GM06990 (cell line): ENCODE measurements at regions not wholly inside any gene's neighbourhood (a gene's known extent, or its start where the extent isn't known, plus 50 kb on each side); places are given as distances from the start of the nearest gene placed in this dataset.

Source experiments
- DNase-seq: peaks from one replicate; pipeline ENCODE4 v3.0.0-alpha.2; 2011; ENCODE audit not compliant: insufficient read length; ENCODE audit errors: extremely low read depth
- H3K27me3 ChIP-seq: replicated peaks from 2 replicates; pipeline ENCODE4 v1.6.0; 2011; ENCODE audit warnings: low read length; ENCODE audit not compliant: control insufficient read depth, insufficient read depth
- H3K36me3 ChIP-seq: 2 replicates; pipeline ENCODE4 v1.5.1; 2011; ENCODE audit warnings: low read length; ENCODE audit not compliant: control insufficient read depth, insufficient read depth
- H3K4me3 ChIP-seq: replicated peaks from 2 replicates; pipeline ENCODE4 v1.5.1; 2011; ENCODE audit warnings: low read depth, mild to moderate bottlenecking, control low read depth, low read length
- TF ChIP-seq, protein P1 (sequence below): IDR thresholded peaks from 2 replicates; pipeline ENCODE4 v1.5.1; 2011; ENCODE audit warnings: low read length, control low read depth, mild to moderate bottlenecking, inconsistent platforms; ENCODE audit not compliant: insufficient read depth, poor library complexity, severe bottlenecking

DNA sequence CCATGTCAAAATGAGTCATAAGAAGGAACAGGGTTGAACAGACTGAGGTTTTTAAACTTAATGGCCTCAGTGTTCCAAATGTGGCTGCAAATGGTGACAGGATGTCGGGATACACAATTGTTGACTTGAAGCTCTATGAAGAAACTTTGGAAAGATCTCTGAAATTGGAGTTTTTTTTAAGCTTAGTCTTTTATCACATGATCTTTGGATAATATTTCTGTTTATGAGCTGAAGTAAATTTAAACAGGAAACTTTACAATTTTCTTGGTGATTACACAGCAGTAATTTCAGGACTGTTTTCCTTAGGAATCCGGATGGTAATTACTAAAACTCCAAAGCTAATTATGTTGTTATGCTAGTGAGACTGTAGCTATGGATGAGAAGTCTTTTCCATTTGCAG lies 199.1 kb upstream of the NRXN1 start:
- DNase-seq = no peak
- no peaks in the 10 kb centered on the region for H3K36me3 ChIP-seq
- no peak overlapping the region for H3K4me3 ChIP-seq
- no peaks in the 10 kb centered on the region for H3K27me3 ChIP-seq
- TF ChIP-seq, protein P1, sequence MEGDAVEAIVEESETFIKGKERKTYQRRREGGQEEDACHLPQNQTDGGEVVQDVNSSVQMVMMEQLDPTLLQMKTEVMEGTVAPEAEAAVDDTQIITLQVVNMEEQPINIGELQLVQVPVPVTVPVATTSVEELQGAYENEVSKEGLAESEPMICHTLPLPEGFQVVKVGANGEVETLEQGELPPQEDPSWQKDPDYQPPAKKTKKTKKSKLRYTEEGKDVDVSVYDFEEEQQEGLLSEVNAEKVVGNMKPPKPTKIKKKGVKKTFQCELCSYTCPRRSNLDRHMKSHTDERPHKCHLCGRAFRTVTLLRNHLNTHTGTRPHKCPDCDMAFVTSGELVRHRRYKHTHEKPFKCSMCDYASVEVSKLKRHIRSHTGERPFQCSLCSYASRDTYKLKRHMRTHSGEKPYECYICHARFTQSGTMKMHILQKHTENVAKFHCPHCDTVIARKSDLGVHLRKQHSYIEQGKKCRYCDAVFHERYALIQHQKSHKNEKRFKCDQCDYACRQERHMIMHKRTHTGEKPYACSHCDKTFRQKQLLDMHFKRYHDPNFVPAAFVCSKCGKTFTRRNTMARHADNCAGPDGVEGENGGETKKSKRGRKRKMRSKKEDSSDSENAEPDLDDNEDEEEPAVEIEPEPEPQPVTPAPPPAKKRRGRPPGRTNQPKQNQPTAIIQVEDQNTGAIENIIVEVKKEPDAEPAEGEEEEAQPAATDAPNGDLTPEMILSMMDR = no peak

DNA sequence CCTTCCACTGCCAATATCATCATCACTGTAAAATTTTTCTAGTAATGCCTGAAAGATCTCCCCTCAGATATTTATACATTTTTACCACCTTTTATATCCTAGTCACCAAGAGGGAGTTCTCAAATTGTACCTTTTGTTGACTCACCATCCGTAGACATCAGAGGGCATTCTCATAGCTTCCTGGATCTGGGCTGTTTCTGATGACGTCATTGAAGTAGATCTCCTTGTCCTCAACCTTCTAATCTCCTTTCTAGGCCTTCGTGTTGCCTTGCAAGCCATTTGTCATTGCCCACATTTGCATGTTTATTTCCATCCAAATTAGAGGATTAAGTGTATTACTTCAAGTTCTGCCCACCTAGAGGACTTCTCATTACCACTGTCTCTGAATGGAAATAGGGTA lies 193.4 kb upstream of the NRXN1 start:
- H3K27me3 ChIP-seq = no peaks in the 10 kb centered on the region
- TF ChIP-seq, protein P1 = no peak
- no peaks in the 10 kb centered on the region for H3K36me3 ChIP-seq
- no peak for DNase-seq
- H3K4me3 ChIP-seq = no peak overlapping the region

DNA sequence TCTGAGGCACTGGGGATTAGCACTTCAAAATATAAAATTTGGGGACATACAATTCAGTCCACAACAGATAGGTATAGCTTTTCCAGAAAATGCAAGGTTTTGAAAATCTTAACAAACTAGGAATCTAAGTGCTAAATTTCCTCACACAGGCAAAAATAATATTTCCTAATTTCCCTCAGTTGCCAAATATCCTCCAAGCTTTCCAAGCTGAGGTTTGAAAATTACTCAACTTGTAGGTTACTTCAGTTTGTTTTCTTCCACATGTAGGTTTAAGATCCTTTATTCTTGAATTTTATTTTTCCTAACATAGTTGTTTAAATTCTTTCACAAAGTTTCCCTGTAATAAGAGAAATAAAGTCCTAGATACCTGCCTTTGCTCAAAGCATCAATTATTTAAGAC lies 192.9 kb upstream of the NRXN1 start:
- H3K4me3 ChIP-seq = no peak overlapping the region
- TF ChIP-seq, protein P1 = no peak
- H3K36me3 ChIP-seq = no peaks in the 10 kb centered on the region
- no peak for DNase-seq
- no peaks in the 10 kb centered on the region for H3K27me3 ChIP-seq

DNA sequence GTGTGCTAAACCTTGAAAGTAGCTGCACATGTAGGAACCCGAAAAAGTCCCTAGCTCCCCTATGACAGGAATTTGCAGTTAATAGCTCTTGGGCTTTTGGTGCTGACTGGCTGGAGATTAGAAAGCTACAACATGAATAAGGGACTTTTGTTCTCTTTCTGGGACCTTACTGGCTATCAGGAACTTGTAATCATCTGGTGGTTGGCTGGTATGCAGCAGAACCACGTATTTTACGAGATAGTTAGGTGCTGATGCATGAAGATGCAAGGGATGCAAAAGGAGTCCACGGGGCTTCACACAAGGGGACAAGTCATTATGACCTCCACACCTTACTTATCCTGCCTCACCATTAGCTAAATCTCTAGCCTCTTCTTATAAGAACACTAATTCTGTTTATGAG lies 190.2 kb upstream of the NRXN1 start:
- DNase-seq = no peak
- Histone ChIP-seq H3K4me3 (no peak overlapping the region), H3K27me3 (no peaks in the 10 kb centered on the region), H3K36me3 (no peaks in the 10 kb centered on the region)
- TF ChIP-seq, protein P1 = no peak

DNA sequence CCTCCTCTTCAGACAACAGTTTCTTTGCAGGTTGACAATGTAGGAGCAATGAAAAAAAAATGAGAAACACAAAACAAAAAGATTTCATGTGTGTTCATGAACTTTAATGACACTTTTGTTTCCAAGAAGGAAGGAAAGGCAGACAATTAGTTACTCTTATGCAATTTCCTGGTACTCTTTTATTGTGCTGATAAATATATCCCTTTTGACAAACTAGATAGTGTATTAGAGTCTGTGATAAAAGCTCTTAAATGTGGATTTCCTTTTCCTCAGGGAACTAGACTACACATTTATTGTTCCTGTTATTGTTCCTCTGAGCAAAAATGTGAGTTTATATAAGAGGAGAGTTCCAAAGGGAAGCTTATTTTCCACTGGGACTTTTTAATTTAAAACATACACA lies 188.7 kb upstream of the NRXN1 start:
- Histone ChIP-seq H3K27me3 (no peaks in the 10 kb centered on the region), H3K36me3 (no peaks in the 10 kb centered on the region), H3K4me3 (no peak overlapping the region)
- TF ChIP-seq, protein P1 = no peak
- no peak for DNase-seq

DNA sequence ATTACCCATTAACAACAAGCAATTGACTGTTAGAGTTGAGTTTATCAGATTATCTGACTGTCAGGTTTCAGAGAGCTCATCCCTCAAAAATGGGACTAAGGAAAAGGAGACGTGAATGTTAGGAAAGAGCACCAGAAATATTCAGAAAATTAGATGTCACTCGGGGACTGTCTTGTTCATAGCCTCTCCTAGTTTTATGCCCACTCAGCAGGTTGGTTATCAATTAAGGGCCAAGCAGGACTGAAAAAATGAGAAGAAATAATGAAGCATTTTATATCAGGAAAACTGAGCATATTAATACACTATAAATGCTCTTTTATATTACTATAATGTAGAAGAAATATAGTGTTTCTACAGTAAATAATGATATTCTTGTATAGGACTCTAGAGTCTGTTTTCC lies 188.1 kb upstream of the NRXN1 start:
- no peak for DNase-seq
- no peak overlapping the region for H3K4me3 ChIP-seq
- H3K27me3 ChIP-seq = no peaks in the 10 kb centered on the region
- TF ChIP-seq, protein P1 = no peak
- no peaks in the 10 kb centered on the region for H3K36me3 ChIP-seq
